Small intestine (tissue), 7 donors: ENCODE measurements at regions not wholly inside any gene's neighbourhood (a gene's known extent, or its start where the extent isn't known, plus 50 kb on each side); places are given as distances from the start of the nearest gene placed in this dataset.

Experiments
- DNase-seq, 2 donors: peaks; one replicate each; pipeline versions ENCODE4 v3.0.0 to v3.0.0-alpha.2; 2013
- FAIRE-seq: peaks from 2 replicates; lab custom pipeline; 2012; peaks lifted over from hg19 to GRCh38; lab: Jason Lieb, UNC
- H3K27ac ChIP-seq, 3 donors: one replicate each; pipeline ENCODE4 v1.5.1; 2013; ENCODE audit warnings: low read length in 2 of 3, mild to moderate bottlenecking in 2 of 3, control low read depth in 1 of 3, inconsistent platforms in 1 of 3, low read depth in 1 of 3, moderate library complexity in 1 of 3
- H3K27me3 ChIP-seq, 3 donors: one replicate each; pipeline ENCODE4 v1.6.1; 2013; ENCODE audit warnings: low read length in 3 of 3, inconsistent platforms in 1 of 3; ENCODE audit not compliant: control insufficient read depth in 3 of 3, insufficient read depth in 3 of 3
- H3K36me3 ChIP-seq, 3 donors: one replicate each; pipeline ENCODE4 v1.6.1; 2013; ENCODE audit warnings: low read length in 3 of 3, inconsistent platforms in 1 of 3, low read depth in 1 of 3, mild to moderate bottlenecking in 1 of 3, moderate library complexity in 1 of 3; ENCODE audit not compliant: control insufficient read depth in 3 of 3, insufficient read depth in 2 of 3
- H3K4me1 ChIP-seq, 3 donors: one replicate each; pipeline ENCODE4 v1.6.1; 2013; ENCODE audit warnings: low read length in 2 of 3, inconsistent platforms in 1 of 3, low read depth in 1 of 3, mild to moderate bottlenecking in 1 of 3, moderate library complexity in 1 of 3; ENCODE audit not compliant: control insufficient read depth in 3 of 3, insufficient read depth in 2 of 3
- H3K4me3 ChIP-seq, 3 donors: one replicate each; pipeline ENCODE4 v1.5.1; 2013; ENCODE audit warnings: low read length in 3 of 3, control low read depth in 1 of 3, inconsistent platforms in 1 of 3, low read depth in 1 of 3, mild to moderate bottlenecking in 1 of 3, moderate library complexity in 1 of 3
- H3K9me3 ChIP-seq, 2 donors: one replicate each; pipeline ENCODE4 v1.6.1; 2013; ENCODE audit warnings: low read depth in 1 of 2, low read length in 1 of 2; ENCODE audit not compliant: control insufficient read depth in 2 of 2, insufficient read depth in 1 of 2
- WGBS, 3 donors: extraction: QIAGEN DNeasy Blood & Tissue Kit; methylation state at CpG; one replicate each; pipeline ENCODE4 v1.1.7; 2013; 5-methylcytosine and 5-hydroxymethylcytosine counted together
- donor health status: healthy with polysubstance abuse.
- donor health status: control.
- donor health status: control.
- donor health status: Bipolar disorder and iron deficiency.
- donor health status: healthy.

- 15 to 55% (median 36%) methylated on average over 2 of the region's 2 CpGs for WGBS, 3 donors
- no peaks in the 10 kb centered on the region for H3K36me3 ChIP-seq
- no peak overlapping the region for H3K4me3 ChIP-seq
- FAIRE-seq, result no peak
- peaks cover 0 to 4% of the 10 kb centered on the region in 2 donors for H3K9me3 ChIP-seq
- peaks cover 0 to 10% (median 0%) of the 10 kb centered on the region in 3 donors for H3K27me3 ChIP-seq
- no peaks in the 10 kb centered on the region for H3K4me1 ChIP-seq
- no peak overlapping the region for H3K27ac ChIP-seq
- no peak for DNase-seq
Measured at GRCh38 chr6:40320947-40321346, 266.2 kb downstream of the LRFN2 start.

- Histone ChIP-seq H3K4me1 (no peaks in the 10 kb centered on the region), H3K4me3 (no peak overlapping the region), H3K9me3 (peaks cover 0 to 4% of the 10 kb centered on the region in 2 donors), H3K27me3 (peaks cover 0 to 10% (median 0%) of the 10 kb centered on the region in 3 donors), H3K27ac (no peak overlapping the region), H3K36me3 (no peaks in the 10 kb centered on the region)
- 59 to 75% (median 65%) methylated on average over 3 of the region's 3 CpGs for WGBS, 3 donors
- FAIRE-seq (no peak), DNase-seq (no peak)
Measured at GRCh38 chr6:40320441-40320840, 266.7 kb downstream of the LRFN2 start.

- no peaks in the 10 kb centered on the region for H3K36me3 ChIP-seq
- DNase-seq (no peak), FAIRE-seq (no peak)
- H3K4me3 ChIP-seq, result no peak overlapping the region
- no peaks in the 10 kb centered on the region for H3K4me1 ChIP-seq
- H3K27me3 ChIP-seq, result peaks cover 0 to 10% (median 0%) of the 10 kb centered on the region in 3 donors
- peaks cover 0 to 4% of the 10 kb centered on the region in 2 donors for H3K9me3 ChIP-seq
- no peak overlapping the region for H3K27ac ChIP-seq
Measured at GRCh38 chr6:40319124-40319523, 268.0 kb downstream of the LRFN2 start.

- no peak overlapping the region for H3K4me3 ChIP-seq
- H3K36me3 ChIP-seq, result no peaks in the 10 kb centered on the region
- FAIRE-seq, result no peak
- H3K9me3 ChIP-seq, result peaks cover 0 to 4% of the 10 kb centered on the region in 2 donors
- no peaks in the 10 kb centered on the region for H3K4me1 ChIP-seq
- H3K27ac ChIP-seq, result no peak overlapping the region
- peaks cover 0 to 8% (median 0%) of the 10 kb centered on the region in 3 donors for H3K27me3 ChIP-seq
- WGBS, 3 donors, result 82 to 90% (median 90%) methylated on average over 5 of the region's 5 CpGs
- no peak for DNase-seq
Measured at GRCh38 chr6:40315060-40315459, 272.1 kb downstream of the LRFN2 start.

- FAIRE-seq (no peak), DNase-seq (no peak)
- no peak overlapping the region for H3K4me3 ChIP-seq
- H3K27ac ChIP-seq, result no peak overlapping the region
- peaks cover 0 to 14% (median 0%) of the 10 kb centered on the region in 3 donors for H3K27me3 ChIP-seq
- no peaks in the 10 kb centered on the region for H3K9me3 ChIP-seq
- peaks cover 0 to under 1% (median 0%) of the 10 kb centered on the region in 3 donors for H3K4me1 ChIP-seq
- no peaks in the 10 kb centered on the region for H3K36me3 ChIP-seq
Measured at GRCh38 chr6:40313582-40313981, 273.6 kb downstream of the LRFN2 start.

GRCh38 chr6:40312213-40313015 is 274.8 kb downstream of the LRFN2 start:
- FAIRE-seq (no peak), DNase-seq (no peak)
- no peaks in the 10 kb centered on the region for H3K9me3 ChIP-seq
- no peak overlapping the region for H3K27ac ChIP-seq
- no peak overlapping the region for H3K4me3 ChIP-seq
- H3K4me1 ChIP-seq, result peaks cover 0 to 4% (median 0%) of the 10 kb centered on the region in 3 donors
- H3K27me3 ChIP-seq, result peaks cover 0 to 24% (median 0%) of the 10 kb centered on the region in 3 donors
- H3K36me3 ChIP-seq, result no peaks in the 10 kb centered on the region
- 73 to 88% (median 87%) methylated on average over 5 of the region's 5 CpGs for WGBS, 3 donors

- peaks cover 0 to 2% of the 10 kb centered on the region in 2 donors for H3K9me3 ChIP-seq
- FAIRE-seq, result no peak
- no peaks in the 10 kb centered on the region for H3K36me3 ChIP-seq
- peaks cover 0 to 4% (median 0%) of the 10 kb centered on the region in 3 donors for H3K4me1 ChIP-seq
- peak; percentile 68 to 71 for DNase-seq
- no peak overlapping the region for H3K27ac ChIP-seq
- WGBS, 3 donors, result 3 to 17% (median 10%) methylated on average over 12 of the region's 12 CpGs
- H3K27me3 ChIP-seq, result peaks cover 0 to 27% (median 0%) of the 10 kb centered on the region in 3 donors
- H3K4me3 ChIP-seq, result no peak overlapping the region
Measured at GRCh38 chr6:40308533-40309306, 278.4 kb downstream of the LRFN2 start.

GRCh38 chr6:40307712-40308111 is 279.5 kb downstream of the LRFN2 start:
- 62 to 66% (median 63%) methylated on average over 5 of the region's 5 CpGs for WGBS, 3 donors
- DNase-seq, result no peak
- Histone ChIP-seq H3K4me3 (no peak overlapping the region), H3K4me1 (peaks cover 0 to 4% (median 0%) of the 10 kb centered on the region in 3 donors), H3K27ac (no peak overlapping the region), H3K36me3 (no peaks in the 10 kb centered on the region), H3K9me3 (peaks cover 0 to 2% of the 10 kb centered on the region in 2 donors), H3K27me3 (peaks cover 0 to 26% (median 0%) of the 10 kb centered on the region in 3 donors)
- no peak for FAIRE-seq
